GM15510 (cell line): ENCODE measurements at regions not wholly inside any gene's neighbourhood (a gene's known extent, or its start where the extent isn't known, plus 50 kb on each side); places are given as distances from the start of the nearest gene placed in this dataset.

ENCODE experiments used
- POLR2A ChIP-seq: IDR thresholded peaks from 3 replicates; pipeline ENCODE4 v1.6.1; 2011; ENCODE audit warnings: borderline replicate concordance; ENCODE audit not compliant: insufficient read length; ENCODE audit errors: extremely low read depth

DNA sequence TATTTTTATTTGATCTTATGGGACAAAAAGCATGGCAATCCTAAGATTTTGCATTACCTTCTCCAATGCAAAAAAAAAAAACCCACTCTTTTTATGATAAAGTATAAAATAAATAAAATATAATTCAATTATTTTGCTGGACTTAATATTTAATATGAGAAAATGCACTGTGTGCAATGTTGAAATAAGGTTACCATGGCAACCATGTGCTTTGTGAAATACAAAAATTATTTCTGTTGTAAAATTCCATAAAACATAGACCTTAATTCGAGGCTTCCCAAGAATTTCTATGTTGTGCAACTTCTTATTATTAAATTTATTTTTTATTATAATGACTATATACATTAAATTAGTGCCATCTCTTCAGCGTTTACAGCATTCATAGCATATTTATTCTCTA lies 989.5 kb downstream of the MRPL39 start:
- no peak for TF ChIP-seq POLR2A

DNA sequence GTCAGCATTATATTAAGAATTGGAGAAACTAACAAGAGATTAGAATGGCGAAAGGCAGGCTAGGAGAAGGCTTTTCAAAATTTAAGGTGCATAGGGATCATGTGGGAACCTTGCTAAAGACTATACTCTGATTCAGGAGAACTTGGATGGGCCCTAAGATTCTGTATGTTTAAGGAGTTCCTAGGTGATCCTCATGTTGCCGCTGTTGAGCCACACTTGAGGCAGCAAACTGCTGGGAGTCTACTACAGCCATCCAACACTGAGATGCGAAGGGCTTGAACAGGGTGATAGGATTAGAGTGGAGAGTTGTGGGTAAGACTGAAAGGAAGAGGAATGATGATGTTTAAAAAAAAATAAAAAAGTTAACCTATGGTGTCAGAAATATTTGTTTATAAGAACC lies 1013.2 kb downstream of the MRPL39 start:
- no peak for TF ChIP-seq POLR2A

GRCh38 chr21:24590261-24590660 lies 1017.0 kb downstream of the MRPL39 start:
- no peak for TF ChIP-seq POLR2A

GRCh38 chr21:24583473-24583872 lies 1023.8 kb downstream of the MRPL39 start:
- TF ChIP-seq POLR2A: no peak

DNA sequence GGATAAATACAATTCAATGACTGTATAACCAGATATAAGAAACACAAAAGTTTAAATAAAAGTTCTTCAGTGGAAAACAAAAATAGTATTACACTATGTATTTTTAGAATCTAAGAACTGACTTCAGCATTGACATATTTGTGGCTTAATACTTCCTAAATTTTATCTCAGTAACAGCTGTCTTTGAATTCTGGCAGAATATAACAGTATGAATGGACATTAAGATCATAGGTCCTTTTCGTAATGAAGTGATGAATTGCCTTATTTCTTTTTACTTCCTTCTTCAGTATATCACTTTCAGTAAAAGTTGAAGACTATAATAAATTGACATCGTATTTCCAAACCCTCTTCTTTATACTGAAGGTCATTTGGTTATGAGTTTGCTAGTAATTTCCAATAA lies 1030.0 kb downstream of the MRPL39 start:
- no peak for TF ChIP-seq POLR2A

- TF ChIP-seq POLR2A: no peak
These were observed 1046.0 kb downstream of the MRPL39 start for GRCh38 chr21:24561291-24561690.

DNA sequence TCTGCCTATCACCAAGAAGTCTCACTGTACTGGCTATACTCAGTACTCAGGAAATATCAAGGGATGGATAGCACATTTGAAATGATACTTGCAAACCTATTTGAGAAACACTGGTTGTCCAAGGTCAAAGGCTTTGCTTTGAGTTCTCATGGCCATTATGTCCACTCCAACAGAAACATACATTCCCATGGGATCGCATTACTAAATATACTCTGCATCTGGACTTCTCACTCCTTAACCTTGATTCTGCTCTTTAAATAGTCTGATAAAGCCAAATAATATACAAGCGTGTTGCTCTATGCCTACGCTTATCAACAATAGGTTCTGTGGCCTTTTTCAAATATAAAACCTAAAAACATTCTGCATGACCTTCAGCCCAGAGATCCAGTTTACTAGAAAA lies 1054.8 kb downstream of the MRPL39 start:
- TF ChIP-seq POLR2A: no peak

GRCh38 chr21:24545807-24546361 lies 1061.4 kb downstream of the MRPL39 start:
- no peak for TF ChIP-seq POLR2A

DNA sequence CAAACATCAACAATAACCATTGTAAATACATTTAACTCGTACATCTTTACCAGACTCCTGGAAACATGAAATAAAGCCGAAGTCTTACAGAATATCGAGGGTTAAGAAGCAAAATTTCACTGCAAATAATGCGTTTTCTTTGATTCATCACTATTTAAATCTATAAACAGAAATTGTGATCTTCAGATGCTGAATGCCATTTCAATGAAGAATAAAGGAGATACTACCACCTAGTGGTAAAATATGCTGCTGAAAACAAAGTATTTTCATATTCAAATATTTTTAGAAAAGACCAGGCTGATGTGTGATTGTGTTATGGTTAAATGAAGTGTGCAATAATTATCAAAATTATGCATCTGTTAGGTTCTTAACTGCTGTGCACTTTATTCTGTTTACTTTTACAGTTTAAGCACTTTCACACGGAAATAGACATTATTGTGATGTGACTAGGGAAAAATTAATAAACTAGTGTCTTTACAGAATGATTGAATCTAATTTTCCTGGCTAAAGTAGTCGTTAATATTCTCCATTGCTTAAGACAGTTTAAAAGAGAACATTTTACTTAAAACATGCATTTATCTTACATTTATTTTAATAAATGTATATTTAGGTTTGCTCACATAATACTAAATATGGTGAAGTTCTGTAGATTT lies 1093.1 kb downstream of the MRPL39 start:
- TF ChIP-seq POLR2A: no peak

GRCh38 chr21:24509131-24509530 lies 1098.2 kb downstream of the MRPL39 start:
- no peak for TF ChIP-seq POLR2A

GRCh38 chr21:24486973-24487372 lies 1120.3 kb downstream of the MRPL39 start:
- no peak for TF ChIP-seq POLR2A

GRCh38 chr21:24470852-24471251 lies 1136.4 kb downstream of the MRPL39 start:
- TF ChIP-seq POLR2A: no peak

- no peak for TF ChIP-seq POLR2A
These were observed 1150.9 kb downstream of the MRPL39 start for GRCh38 chr21:24456358-24456757.

DNA sequence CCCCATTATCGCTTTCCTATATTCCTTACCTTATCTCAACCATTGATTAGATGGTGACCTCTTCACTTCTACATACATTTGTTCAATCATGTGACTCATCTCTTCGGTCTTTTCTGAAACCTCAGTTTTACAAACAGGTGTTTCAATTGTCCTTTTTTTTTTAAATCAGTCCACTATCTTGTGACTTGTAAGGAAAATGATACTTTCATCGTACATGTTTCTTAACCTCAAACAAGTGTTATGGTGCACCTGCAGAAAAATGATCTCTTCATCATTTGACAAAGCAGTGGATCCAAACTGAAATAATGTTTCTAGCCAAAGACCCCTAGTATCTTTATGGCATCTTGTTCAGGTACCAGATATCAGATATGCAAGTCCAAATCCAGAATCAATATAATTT lies 1157.2 kb downstream of the MRPL39 start:
- TF ChIP-seq POLR2A: no peak

- no peak for TF ChIP-seq POLR2A
These were observed 1161.8 kb downstream of the MRPL39 start for GRCh38 chr21:24445517-24445916.

GRCh38 chr21:24444736-24445135 lies 1162.5 kb downstream of the MRPL39 start:
- TF ChIP-seq POLR2A: no peak
